HG03159 (cell line): ENCODE measurements at regions not wholly inside any gene's neighbourhood (a gene's known extent, or its start where the extent isn't known, plus 50 kb on each side); places are given as distances from the start of the nearest gene placed in this dataset.
"Not testable (repeated sequence)": the region's sequence is repeated elsewhere in the genome, so short reads cannot be mapped to it uniquely, and the experiment has no call there.

Source experiments
- ATAC-seq: cut with Tn5 transposase; IDR thresholded peaks from one replicate; pipeline ENCODE4 v1.9.1; 2021; ENCODE audit warnings: mild to moderate bottlenecking, moderate library complexity; ENCODE audit not compliant: unreplicated experiment

DNA sequence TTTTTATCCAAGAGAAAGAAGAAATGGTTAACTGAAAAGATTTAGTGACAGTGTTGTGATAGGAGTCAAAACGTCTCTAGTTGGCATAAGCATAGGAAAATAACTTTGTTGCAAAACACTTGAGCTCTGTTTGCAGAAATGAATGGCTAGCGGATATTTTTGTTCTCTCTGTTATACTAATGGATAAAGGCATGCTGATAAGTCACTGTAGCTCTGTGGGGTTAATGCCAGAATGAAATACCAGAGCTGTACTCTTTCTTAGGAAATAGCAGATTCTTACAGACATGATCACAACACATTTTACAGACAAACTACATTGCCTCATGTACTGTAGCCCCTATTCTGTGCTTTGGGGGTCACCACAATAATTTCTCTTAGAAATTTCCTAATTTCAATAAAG, 202.8 kb downstream of the DMRTA1 start:
- ATAC-seq, result no peak

DNA sequence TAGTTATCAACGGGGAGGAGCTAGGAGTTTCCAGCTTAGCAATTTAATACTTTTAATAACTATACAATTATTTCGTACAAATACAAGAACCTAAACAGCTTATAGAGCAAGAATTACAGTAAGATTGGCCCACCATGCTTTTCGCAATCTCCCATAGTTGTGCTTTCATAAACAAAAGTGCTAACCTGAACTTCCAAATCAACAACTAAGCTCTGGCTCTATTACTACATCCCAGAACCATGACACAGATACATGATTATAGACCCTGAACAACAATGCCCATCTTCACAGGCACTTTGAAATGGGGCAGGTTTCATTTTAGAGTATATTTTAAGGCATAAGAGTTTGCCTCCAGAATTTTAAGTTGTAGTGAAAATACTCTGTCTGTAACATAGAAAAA, 203.5 kb downstream of the DMRTA1 start:
- no peak for ATAC-seq

DNA sequence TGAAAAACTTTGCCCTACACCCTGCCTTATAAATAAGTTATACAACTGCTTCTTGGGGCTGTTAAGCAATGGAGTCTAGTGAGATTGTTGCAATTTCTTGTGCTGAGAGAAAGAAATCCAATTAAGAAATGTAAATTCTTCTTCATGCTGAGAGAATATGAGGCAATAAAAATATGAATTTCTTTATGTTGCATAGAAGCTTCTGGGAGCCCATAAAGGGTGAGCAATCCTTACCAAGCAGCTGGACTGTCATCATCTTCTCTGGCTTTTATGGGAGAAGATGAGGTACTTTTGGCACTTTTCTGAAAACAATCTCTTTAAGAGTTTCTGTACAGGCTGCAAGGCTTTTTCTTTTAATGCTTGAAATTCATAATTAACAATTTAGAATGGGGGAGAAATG, 204.3 kb downstream of the DMRTA1 start:
- ATAC-seq, result no peak

DNA sequence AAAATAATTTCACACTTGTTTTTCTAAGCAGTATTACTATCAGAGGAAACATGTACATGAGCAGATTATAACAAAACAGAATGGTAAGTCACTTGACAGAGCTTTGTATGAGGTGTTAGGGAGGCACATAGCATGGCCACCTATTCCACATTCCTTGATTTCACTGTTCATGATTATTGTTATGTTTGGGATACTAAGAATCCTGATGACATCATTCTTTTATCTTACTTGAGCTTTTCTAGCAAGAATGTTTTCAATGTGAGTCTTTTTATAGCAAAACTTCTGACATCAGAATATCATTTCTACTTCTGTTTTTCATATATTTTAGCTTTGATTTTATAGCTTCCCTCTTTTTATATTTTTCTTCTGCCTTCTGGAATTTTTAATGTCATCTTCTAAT, 208.2 kb downstream of the DMRTA1 start:
- no peak for ATAC-seq

DNA sequence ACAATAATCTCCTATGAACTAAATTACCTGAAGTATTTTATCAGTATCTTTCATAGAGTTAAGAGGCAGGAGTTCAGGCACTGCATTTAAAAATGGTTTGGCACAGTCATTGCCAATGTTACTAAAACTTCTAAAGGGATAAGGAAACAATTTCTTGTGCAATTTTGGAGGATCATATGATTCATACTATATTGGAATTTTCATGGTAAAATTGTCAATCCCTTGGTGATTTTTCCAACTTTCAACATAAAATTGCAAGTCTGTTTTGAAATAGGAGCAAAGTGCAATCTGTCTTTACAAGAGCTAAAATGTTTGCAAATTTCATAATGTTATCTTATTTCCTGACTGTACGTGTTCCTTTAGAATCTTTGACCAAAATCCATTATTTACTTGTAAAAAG, 211.1 kb downstream of the DMRTA1 start:
- no peak for ATAC-seq

DNA sequence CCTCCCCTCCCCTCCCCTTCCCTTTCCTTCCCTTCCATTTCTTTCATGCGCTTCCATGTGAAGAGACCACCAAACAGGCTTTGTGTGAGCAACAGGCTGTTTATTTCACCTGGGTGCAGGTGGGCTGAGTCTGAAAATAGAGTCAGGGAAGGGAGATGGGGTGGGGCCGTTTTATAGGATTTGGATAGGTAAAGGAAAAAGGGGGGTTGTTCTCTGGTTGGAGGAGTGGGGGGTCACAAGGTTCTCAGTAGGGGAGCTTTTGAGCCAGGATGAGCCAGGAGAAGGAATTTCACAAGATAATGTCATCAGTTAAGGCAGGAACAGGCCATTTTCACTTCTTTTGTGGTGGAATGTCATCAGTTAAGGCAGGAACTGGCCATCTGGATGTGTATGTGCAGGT, 211.9 kb downstream of the DMRTA1 start:
- not testable (repeated sequence) for ATAC-seq

DNA sequence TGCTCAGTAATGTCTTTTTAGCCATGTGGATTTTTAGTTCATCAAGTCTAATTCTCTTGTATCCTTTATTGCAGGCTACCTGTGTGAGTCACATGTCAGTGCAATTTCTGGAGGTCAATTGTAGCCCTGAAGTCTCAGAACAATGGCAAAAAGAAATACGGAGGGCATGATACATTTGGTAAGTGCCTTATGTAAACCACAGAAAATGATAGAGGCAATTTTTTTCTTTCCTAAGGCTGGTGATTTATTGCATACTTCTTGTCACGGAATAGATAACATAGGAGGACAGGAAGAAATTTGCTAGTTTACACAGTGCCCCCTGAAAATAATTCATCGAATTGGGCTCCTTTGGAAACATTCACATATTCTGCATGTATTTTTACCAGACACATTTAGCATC, 235.9 kb downstream of the DMRTA1 start:
- ATAC-seq, result no peak

DNA sequence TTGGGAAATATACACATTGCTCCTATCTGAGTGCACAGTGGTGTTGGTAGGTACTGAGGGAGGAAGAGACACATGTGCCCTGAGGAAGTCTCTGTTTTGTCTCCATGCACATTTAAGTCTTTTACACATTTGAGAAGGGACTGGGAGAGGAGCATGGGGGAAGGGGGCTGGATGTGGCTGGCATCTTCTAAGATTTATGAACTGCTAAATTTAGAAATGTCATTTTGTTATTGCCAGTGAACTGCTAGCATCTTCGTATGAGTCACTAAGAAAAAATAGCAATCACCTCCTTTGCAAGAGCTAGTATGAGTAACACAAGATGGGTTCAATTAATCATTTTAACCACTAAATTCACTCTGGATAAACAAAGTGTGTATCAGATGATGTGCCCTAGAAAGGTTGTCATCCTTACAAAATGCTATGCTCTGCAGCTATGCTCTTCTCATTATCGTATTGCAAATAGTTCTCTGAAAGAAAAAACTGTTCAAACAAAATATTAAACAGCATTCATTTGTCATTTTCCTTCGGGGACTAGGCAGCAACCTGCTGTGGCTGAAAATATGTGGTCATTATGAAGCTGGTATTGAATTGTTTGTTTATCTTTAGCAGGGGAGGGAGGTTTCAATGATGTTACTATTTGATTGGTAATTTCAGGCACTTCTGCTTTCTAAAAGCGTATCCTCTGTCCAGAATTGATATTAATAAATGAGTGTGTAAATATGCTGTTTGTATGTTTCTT, 236.5 kb downstream of the DMRTA1 start:
- no peak for ATAC-seq

DNA sequence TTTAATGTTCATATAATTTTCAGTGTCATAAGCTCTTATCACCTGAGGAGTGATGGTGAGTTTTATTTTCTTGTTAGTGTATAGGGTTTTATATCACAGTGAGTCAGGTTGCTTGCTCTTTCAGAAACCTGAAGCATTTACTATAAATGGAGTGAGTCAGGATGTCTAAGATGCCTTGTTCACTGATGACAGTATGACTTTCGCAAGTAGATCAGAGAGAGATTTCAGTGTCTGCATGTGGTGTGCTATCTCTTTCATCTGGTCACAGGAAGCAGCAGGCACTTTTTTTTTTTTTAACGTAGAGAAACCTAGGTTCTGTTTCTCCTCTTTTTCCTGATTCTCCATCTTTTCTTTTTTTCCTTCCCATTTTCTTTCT, 237.1 kb downstream of the DMRTA1 start:
- ATAC-seq, result no peak

DNA sequence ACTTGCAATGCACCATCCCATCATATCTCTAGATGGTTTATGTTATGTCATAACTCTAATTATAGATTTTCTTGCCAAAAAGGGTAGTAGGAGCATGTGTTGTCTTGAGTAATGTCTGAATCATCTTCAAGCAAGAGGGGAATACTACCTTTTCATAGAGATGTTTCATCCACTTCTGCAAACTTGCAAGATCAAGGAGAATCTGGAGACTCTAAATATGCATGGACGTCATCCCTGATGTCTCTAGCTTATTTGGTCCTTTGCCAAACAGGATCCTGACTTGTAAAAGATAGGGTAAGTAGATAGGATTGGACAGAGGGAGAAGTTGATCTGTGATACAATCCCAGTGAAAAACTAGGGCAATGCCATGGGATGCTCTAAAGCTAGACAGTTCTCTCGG, 246.5 kb downstream of the DMRTA1 start:
- ATAC-seq, result no peak

DNA sequence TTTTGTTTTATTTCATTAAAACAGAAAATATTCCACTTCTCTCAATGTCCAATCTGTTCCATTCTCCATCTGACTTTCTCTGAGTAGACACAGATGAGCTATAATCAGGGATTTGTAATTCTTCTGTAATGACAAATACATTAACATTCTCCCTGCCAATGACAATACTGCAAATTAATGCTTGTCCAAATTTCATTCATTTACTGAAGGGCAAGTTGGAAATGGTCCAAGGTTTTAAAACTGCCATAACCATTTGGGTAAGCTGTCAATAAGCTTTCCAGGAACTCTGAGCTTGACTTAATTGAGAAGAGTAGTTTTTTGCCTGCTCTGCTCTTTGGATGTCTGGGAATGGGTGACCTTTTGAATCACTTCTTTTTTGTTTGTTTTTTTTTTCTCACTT, 253.5 kb downstream of the DMRTA1 start:
- ATAC-seq, result no peak

DNA sequence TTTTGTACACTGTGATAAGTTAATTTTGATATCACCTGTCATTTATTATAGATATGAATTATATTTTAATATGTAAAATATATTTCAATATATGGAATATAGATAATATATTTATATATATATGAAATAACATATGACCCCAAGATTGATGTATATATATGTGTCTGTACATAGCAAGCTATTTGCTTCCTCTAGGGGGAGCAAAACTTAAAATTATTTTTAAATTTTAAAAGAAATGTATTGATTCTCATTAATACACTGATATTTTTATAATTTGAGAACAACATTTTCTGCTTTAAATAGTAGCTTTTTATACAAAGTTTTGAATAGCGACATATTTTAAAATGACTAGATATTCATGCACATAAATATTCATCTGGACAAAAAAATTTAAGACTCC, 272.0 kb downstream of the DMRTA1 start:
- ATAC-seq, result no peak

DNA sequence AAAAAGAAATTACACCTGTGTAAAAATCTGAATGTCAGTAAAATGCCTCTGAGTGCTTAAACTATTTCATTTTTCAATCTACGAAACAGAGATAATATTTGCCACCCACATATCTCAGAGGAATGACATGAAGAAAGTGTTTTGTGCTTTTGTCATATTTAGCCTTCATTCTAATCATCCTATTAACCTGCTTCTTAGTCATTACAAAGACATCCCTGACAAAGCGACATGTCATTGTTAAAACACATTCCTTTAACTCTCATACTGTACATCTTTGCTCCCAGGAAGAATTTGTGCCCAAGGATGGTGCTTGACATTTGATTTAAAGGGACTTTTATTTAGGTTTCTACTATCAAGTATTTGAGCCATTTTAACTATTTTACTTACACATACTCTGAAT, 275.9 kb downstream of the DMRTA1 start:
- ATAC-seq, result no peak

DNA sequence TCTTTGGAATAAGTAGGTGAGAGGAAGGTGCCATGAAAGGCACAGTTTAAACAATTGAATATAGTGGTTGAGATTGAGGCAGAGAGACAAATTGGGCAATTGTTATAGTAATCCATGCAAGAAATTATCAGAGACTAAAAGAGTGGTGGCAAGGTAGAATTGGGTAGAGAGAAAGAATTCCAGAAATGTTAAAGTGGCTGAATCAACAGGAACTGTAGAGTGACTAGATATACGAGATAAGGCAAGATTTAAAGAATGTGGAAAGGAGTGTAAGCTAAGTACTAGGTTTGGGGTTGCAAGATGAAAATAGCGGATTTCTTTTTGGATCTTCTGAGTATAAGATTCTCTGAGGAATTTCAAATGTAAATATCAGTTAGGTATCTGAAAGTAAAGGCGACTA, 285.2 kb downstream of the DMRTA1 start:
- ATAC-seq, result no peak

DNA sequence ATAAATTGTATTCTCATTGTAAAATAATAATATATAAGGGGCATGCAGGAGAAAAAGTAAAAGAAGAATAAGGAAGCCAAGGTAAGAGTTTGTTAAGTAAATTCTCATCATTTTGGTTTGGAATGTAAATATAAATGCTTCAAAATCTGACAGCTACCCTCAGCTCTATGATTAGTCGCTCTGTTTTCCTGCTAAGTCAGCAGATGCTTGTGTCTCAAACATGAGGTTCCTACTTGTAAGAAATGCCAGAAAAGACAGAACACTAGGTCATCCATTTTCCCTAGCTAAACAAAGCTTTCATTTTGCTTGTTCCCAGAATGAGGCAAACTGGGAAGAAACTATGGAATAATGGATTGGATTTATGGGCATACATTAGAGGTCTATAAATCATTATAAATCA, 293.1 kb downstream of the DMRTA1 start:
- no peak for ATAC-seq

DNA sequence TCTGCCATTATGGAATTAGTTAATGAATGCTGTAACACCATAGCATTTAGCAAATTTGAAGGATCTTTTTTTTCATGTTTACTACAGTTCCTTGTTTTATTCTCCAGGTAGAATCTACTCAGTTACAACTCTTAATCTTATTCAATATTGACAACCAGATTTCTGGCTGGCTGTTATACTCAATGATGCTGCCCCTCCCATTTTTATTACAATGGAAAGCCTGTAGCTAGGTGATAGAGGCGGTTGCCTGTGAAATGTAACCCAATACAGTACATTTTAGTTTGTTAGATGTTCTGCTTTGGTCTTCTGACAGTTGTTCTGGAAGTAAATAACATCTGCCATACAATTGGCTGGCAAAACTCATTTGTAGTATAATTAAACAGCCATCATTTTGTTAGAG, 294.2 kb downstream of the DMRTA1 start:
- ATAC-seq, result no peak

DNA sequence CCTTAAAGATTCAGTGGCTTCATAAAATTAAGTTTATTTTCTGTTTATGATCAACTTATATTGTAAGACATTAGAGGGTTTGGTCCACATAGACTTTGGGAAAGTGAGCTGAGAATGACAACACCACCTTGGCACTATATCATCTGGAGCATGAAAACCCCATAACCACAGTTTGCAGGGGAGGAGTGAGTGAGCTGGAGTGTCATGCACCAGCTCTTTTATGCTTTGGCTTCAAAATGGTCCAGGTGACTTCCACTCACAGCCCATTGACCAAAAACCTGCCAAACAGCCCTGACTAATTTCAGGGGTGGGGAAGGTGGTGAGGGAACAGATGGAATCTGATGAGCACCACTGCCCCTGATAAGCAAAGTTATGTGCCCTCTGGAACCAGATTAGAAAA, 295.8 kb downstream of the DMRTA1 start:
- ATAC-seq, result no peak

DNA sequence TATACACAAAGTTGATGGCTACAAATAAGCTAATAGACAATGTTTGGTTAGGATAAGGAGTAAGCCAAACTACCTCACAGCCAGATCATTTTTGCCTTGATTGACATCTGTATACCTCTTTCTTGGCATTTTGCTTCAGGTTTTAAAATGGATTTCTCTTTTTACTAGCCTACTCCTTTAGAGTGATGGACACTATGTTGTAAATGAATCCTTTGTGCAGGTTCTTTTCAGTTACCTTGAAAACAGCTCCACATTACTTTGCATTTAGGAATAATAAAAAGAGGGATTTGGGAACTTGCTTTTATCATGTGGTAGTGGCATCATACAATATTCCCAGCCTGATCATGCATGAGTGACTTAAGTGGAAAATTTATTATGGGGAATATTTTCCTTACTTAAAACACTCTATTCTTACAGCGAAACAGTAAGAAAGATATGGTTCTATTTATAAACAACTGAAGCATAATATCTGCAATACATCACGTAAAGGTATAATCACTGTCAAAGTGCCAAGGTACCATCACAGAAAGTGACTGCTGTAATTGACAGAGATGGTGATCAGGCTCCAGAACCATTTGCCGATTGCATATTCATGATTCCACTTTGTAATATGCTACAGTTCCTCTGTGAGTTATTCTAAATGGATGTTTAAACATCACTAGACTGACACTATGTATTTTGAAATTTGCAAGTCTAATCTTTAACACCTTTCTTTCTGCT, 327.0 kb downstream of the DMRTA1 start:
- no peak for ATAC-seq

DNA sequence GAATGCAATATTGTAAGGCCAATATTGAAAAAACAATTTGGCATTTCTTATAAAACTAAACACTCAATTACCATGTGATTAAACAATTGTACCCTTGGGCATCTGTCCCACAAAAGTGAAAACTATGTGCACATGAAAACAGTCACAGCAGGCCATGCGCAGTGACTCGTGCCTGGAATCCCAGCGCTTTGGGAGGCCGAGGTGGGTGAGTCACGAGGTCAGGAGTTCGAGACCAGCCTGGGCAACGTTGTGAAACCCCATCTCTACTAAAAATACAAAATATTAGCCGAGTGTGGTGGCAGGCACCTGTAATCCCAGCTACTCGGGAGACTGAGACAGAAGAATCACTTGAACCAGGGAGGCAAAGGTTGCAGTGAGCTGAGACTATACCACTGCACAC, 343.7 kb downstream of the DMRTA1 start:
- no peak for ATAC-seq

DNA sequence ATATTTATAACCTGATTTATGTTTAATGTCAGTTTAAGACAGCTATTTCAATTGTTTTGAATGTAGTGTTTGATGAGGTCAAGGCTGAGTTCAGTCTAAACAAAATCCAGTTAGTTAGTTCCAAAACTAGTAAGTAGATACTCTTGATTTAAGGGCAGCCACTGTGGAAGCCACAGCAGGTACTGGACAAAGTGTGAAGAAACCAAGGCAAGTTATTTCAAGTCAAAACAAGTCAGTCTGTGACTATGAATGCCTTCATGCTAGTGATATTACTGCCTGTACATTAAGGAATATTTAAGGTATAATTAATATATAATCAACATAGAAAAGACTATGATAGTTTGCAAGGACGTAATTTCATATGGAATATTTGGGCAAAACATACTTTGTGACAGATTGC, 362.3 kb downstream of the DMRTA1 start:
- ATAC-seq, result no peak

DNA sequence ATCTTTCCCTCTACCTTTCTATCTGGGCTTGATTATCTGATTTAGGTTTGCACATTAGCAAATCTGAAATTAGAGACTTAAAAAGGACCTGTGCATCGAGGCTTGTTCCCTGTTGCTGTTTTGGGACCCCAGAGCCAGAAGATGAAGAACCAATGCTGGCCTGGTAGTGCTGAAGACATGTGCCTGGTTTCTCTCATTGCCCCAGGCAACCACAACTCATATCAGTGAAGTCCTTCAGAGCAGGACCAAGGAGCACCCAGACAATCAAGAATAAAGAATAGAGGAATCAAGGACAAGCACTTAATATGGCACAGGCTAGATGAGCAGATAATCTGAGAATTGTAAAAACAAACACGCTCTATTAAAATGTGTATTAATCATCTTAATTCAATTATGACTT, 362.7 kb downstream of the DMRTA1 start:
- ATAC-seq, result no peak

DNA sequence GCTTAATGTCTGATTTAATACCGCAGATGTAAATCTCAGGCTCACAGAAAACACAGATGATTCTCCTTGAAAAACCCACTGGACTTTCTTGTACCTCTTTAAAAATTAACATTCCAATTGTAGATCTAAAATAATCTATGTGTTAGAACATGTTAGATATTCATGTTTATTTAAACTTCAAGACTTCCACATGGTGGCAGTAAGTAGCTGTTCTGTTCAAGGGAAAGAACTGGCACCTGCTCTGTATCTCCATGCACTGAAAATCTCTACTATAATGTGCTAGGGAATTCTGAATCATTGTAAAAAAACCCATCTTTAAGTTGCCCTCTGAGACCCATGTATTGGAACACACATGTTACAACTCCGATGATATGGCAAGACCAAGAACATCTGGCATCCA, 366.9 kb downstream of the DMRTA1 start:
- ATAC-seq, result no peak

DNA sequence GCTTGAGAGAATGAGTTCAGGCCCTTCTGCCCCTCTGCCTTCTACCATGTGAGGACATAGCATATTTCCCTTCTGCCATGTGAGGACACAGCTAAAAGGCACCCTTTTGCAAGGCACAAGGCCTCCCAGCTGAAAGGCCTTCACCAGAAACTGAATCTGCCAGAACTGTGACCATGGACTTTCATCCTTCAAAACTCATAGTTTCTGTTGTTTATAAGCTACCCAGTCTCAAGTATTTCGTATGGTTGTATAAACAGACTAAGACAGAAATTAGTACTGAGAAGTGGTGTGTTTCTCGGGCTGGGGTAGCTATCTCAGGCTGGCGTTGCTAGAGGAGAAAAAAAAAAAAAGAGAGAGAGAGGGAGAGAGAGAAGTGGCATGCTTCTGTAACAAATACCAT, 368.6 kb downstream of the DMRTA1 start:
- no peak for ATAC-seq
